Gastrocnemius medialis (tissue), 4 donors: ENCODE measurements at regions not wholly inside any gene's neighbourhood (a gene's known extent, or its start where the extent isn't known, plus 50 kb on each side); places are given as distances from the start of the nearest gene placed in this dataset.

Experiments used
- ATAC-seq, 2 donors: fragments of 150-250 bp; one replicate each; pipeline ENCODE4 v1.9.1; 2016
- DNase-seq, 2 donors: peaks; one replicate each; pipeline ENCODE4 v3.0.0-alpha.2; 2019
- H3K27ac ChIP-seq, 4 donors: fragments of 200-600 bp; sonication (generic); 1 replicate in 1 of 4; 2 replicates in 3 of 4; pipeline ENCODE4 v1.5.1; 2016 to 2018; ENCODE audit warnings: mild to moderate bottlenecking in 2 of 4, moderate library complexity in 1 of 4
- H3K27me3 ChIP-seq, 3 donors: fragments of 200-600 bp; sonication (generic) in 2 of 3; 1 replicate in 1 of 3; 2 replicates in 2 of 3; pipeline versions ENCODE4 v1.5.1 to v1.6.0; 2016 to 2019; ENCODE audit warnings: mild to moderate bottlenecking in 1 of 3, moderate library complexity in 1 of 3
- H3K36me3 ChIP-seq, 2 donors: fragments of 200-600 bp; sonication (generic) in 1 of 2; one replicate each; pipeline ENCODE4 v1.5.1; 2017 to 2018
- H3K4me1 ChIP-seq, 2 donors: fragments of 200-600 bp; sonication (generic) in 1 of 2; one replicate each; pipeline ENCODE4 v1.5.1; 2016 to 2017; ENCODE audit warnings: mild to moderate bottlenecking in 2 of 2
- H3K4me3 ChIP-seq, 4 donors: fragments of 200-600 bp; sonication (generic) in 3 of 4; 1 replicate in 1 of 4; 2 replicates in 3 of 4; pipeline ENCODE4 v1.5.1; 2016 to 2019; ENCODE audit warnings: mild to moderate bottlenecking in 2 of 4
- H3K9me3 ChIP-seq, 3 donors: fragments of 200-600 bp; sonication (generic) in 2 of 3; 1 replicate in 1 of 3; 2 replicates in 2 of 3; pipeline ENCODE4 v1.5.1; 2016 to 2019
- POLR2A ChIP-seq, 2 donors: fragments of 450-650 bp; IDR thresholded peaks; one replicate each; pipeline ENCODE4 v1.6.1; 2017; ENCODE audit warnings: antibody characterized with exemption in 2 of 2, mild to moderate bottlenecking in 2 of 2, moderate library complexity in 2 of 2
- in situ Hi-C, 4 donors: fragments of 200-750 bp; cut with MboI; loops; one replicate each; pipeline versions ENCODE4 v1.15.0 to v1.8.0; 2017; ENCODE audit warnings: low sequenced_read_pairs in 4 of 4
- intact Hi-C: fragments of 100-400 bp; cut with DNase I; formaldehyde crosslinking; loops from one replicate; pipeline ENCODE4 v1.15.1; 2023; ENCODE audit warnings: low total_unique reads
- TF ChIP-seq, protein P1 (sequence below), 5 experiments: fragments of 450-650 bp in 3 of 5; fragments of 200-600 bp in 2 of 5; sonication (generic) in 2 of 5; IDR thresholded peaks in 4 of 5; conservative IDR thresholded peaks in 1 of 5; 1 replicate in 4 of 5; 2 replicates in 1 of 5; pipeline ENCODE4 v1.5.1; 2016 to 2019; ENCODE audit warnings: antibody characterized with exemption in 5 of 5, mild to moderate bottlenecking in 3 of 5, moderate library complexity in 3 of 5

- no peak for DNase-seq
- intact Hi-C loops = no loop called here
- Histone ChIP-seq H3K9me3 (no peaks in the 10 kb centered on the region), H3K4me1 (no peaks in the 10 kb centered on the region), H3K27ac (no peak overlapping the region), H3K36me3 (no peaks in the 10 kb centered on the region), H3K27me3 (no peaks in the 10 kb centered on the region), H3K4me3 (no peak overlapping the region)
- in situ Hi-C loops = no loop called here
- ATAC-seq = no peak
- no peak for TF ChIP-seq POLR2A (IDR thresholded peaks at IDR 0.05)
- TF ChIP-seq, protein P1, sequence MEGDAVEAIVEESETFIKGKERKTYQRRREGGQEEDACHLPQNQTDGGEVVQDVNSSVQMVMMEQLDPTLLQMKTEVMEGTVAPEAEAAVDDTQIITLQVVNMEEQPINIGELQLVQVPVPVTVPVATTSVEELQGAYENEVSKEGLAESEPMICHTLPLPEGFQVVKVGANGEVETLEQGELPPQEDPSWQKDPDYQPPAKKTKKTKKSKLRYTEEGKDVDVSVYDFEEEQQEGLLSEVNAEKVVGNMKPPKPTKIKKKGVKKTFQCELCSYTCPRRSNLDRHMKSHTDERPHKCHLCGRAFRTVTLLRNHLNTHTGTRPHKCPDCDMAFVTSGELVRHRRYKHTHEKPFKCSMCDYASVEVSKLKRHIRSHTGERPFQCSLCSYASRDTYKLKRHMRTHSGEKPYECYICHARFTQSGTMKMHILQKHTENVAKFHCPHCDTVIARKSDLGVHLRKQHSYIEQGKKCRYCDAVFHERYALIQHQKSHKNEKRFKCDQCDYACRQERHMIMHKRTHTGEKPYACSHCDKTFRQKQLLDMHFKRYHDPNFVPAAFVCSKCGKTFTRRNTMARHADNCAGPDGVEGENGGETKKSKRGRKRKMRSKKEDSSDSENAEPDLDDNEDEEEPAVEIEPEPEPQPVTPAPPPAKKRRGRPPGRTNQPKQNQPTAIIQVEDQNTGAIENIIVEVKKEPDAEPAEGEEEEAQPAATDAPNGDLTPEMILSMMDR (IDR thresholded peaks at IDR 0.05 in 4 of 5, conservative IDR thresholded peaks at IDR 0.05 in 1 of 5) = no peak
Measured at GRCh38 chr4:158428242-158428641, 93.4 kb upstream of the RXFP1 start.

GRCh38 chr4:158442736-158443135 is 78.9 kb upstream of the RXFP1 start:
- ATAC-seq (no peak), DNase-seq (no peak)
- no peak overlapping the region for H3K4me3 ChIP-seq
- H3K27ac ChIP-seq = no peak overlapping the region
- intact Hi-C loops = no loop called here
- no peaks in the 10 kb centered on the region for H3K27me3 ChIP-seq
- no peaks in the 10 kb centered on the region for H3K9me3 ChIP-seq
- in situ Hi-C loops = no loop called here
- H3K4me1 ChIP-seq = no peaks in the 10 kb centered on the region
- H3K36me3 ChIP-seq = no peaks in the 10 kb centered on the region
- no peak for TF ChIP-seq POLR2A (IDR thresholded peaks at IDR 0.05)
- TF ChIP-seq, protein P1 (IDR thresholded peaks at IDR 0.05 in 4 of 5, conservative IDR thresholded peaks at IDR 0.05 in 1 of 5) = no peak

DNA sequence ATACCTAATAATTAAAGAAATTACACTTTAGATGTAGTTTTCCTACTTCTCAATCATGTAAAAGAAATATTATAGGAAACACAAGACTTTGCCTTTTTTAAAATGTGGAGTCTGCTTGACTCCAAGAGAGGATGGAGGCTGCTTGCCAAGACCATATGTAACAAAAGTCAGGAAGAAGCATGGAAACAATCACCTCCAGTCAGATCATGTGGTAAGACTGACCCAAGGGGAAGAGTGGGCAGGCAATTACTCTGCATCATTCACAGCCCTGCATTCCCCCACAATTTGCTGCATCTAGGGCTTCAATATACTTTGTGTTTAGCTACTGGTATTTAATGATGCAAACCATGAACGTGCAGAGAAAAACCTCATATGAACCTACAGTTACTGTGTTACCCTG is 78.0 kb upstream of the RXFP1 start:
- Histone ChIP-seq H3K27ac (no peak overlapping the region), H3K4me3 (no peak overlapping the region), H3K4me1 (no peaks in the 10 kb centered on the region), H3K27me3 (no peaks in the 10 kb centered on the region), H3K9me3 (no peaks in the 10 kb centered on the region), H3K36me3 (no peaks in the 10 kb centered on the region)
- ATAC-seq = no peak
- intact Hi-C loops = no loop called here
- no peak for DNase-seq
- in situ Hi-C loops = no loop called here
- no peak for TF ChIP-seq POLR2A (IDR thresholded peaks at IDR 0.05)
- TF ChIP-seq, protein P1 (IDR thresholded peaks at IDR 0.05 in 4 of 5, conservative IDR thresholded peaks at IDR 0.05 in 1 of 5) = no peak

- H3K27ac ChIP-seq = no peak overlapping the region
- TF ChIP-seq, protein P1 (IDR thresholded peaks at IDR 0.05 in 4 of 5, conservative IDR thresholded peaks at IDR 0.05 in 1 of 5) = no peak
- no peak for TF ChIP-seq POLR2A (IDR thresholded peaks at IDR 0.05)
- no peak for ATAC-seq
- H3K36me3 ChIP-seq = no peaks in the 10 kb centered on the region
- intact Hi-C loops (no loop called here), in situ Hi-C loops (no loop called here)
- no peaks in the 10 kb centered on the region for H3K9me3 ChIP-seq
- no peak overlapping the region for H3K4me3 ChIP-seq
- H3K27me3 ChIP-seq = no peaks in the 10 kb centered on the region
- no peak for DNase-seq
- no peaks in the 10 kb centered on the region for H3K4me1 ChIP-seq
Measured at GRCh38 chr4:158444621-158445020, 77.1 kb upstream of the RXFP1 start.

DNA sequence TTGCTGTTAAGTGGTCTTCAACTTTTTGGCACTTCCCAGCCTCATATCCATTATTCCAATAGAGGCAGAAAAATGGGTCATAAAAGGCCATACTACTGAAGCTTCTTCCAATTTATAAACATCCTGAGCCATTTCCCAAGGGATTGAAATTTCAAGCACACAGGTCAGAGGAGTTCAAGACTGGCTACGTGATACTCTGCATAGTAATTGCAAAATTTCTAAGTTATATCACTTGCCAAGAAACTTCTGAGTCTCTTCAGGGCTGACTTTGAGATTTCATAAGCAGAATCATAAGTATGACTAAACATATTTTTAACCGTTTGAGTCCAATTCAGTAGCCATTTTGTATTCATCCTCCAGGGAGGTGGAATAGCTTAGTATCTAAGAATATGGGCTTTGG is 75.6 kb upstream of the RXFP1 start:
- in situ Hi-C loops = no loop called here
- intact Hi-C loops = no loop called here
- Histone ChIP-seq H3K27me3 (no peaks in the 10 kb centered on the region), H3K36me3 (no peaks in the 10 kb centered on the region), H3K27ac (no peak overlapping the region), H3K4me3 (no peak overlapping the region), H3K9me3 (no peaks in the 10 kb centered on the region), H3K4me1 (no peaks in the 10 kb centered on the region)
- peak in 1 of 2 donors; percentile 75 for ATAC-seq
- TF ChIP-seq, protein P1 (IDR thresholded peaks at IDR 0.05 in 4 of 5, conservative IDR thresholded peaks at IDR 0.05 in 1 of 5) = no peak
- no peak for TF ChIP-seq POLR2A (IDR thresholded peaks at IDR 0.05)
- no peak for DNase-seq
